ENCODE measurements at regions not wholly inside any gene's neighbourhood (a gene's known extent, or its start where the extent isn't known, plus 50 kb on each side); places are given as distances from the start of the nearest gene placed in this dataset.

DNA sequence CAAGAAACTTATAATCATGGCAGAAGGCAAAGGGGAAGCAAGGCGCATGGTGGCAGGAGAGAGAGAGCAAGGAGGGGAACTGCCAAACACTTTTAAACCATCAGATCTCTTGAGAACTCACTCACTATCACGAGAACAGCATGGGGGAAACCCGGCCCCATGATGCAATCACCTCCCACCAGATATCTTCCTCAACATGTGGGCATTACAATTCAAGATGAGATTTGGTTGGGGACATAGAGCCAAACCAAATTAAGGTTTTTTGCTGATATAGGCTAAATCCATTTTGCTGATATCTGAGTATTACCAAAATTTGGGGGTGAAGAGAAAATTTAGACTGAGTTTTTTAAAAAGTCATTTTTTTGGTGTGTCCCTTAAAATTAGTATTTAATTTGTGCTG, 54.9 kb upstream of the TMX1 start:
- no peaks in the 10 kb centered on the region for H3K36me3 ChIP-seq (ENCODE audit: insufficient read depth, low read length)
- ChIA-PET POLR2A (no interaction called here), CTCF (ENCODE audit: unreplicated experiment) (no interaction called here)
- no peaks in the 10 kb centered on the region for H3K4me1 ChIP-seq (ENCODE audit: insufficient read depth, low read length, poor library complexity, severe bottlenecking)
- TF ChIP-seq, protein P1, sequence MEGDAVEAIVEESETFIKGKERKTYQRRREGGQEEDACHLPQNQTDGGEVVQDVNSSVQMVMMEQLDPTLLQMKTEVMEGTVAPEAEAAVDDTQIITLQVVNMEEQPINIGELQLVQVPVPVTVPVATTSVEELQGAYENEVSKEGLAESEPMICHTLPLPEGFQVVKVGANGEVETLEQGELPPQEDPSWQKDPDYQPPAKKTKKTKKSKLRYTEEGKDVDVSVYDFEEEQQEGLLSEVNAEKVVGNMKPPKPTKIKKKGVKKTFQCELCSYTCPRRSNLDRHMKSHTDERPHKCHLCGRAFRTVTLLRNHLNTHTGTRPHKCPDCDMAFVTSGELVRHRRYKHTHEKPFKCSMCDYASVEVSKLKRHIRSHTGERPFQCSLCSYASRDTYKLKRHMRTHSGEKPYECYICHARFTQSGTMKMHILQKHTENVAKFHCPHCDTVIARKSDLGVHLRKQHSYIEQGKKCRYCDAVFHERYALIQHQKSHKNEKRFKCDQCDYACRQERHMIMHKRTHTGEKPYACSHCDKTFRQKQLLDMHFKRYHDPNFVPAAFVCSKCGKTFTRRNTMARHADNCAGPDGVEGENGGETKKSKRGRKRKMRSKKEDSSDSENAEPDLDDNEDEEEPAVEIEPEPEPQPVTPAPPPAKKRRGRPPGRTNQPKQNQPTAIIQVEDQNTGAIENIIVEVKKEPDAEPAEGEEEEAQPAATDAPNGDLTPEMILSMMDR (conservative IDR thresholded peaks at IDR 0.05; ENCODE audit: low read length) = no peak
- TF ChIP-seq EZH2phosphoT487 (IDR thresholded peaks at IDR 0.05; ENCODE audit: borderline replicate concordance, low read depth, low read length) = no peak
- H3K27ac ChIP-seq (ENCODE audit: low read depth, low read length, poor library complexity, severe bottlenecking) = no peak overlapping the region
- no peak overlapping the region for H2AFZ ChIP-seq (ENCODE audit: low read length)
- no peaks in the 10 kb centered on the region for H3K9me2 ChIP-seq (ENCODE audit: insufficient read depth, low read length)
- intact Hi-C loops (cut with micrococcal nuclease; ENCODE audit: unreplicated experiment) = no loop called here
- no peaks in the 10 kb centered on the region for H4K20me1 ChIP-seq (ENCODE audit: insufficient read depth, low read length)
- no peaks in the 10 kb centered on the region for H3K9me3 ChIP-seq (ENCODE audit: low read length)
- H3K4me2 ChIP-seq (ENCODE audit: low read length) = no peak overlapping the region
- DNase-seq (ENCODE audit: low spot score) = no peak
- no peak overlapping the region for H3K4me3 ChIP-seq (ENCODE audit: low read depth, low read length, poor library complexity, severe bottlenecking)
- no TSS peak for BruUV-seq (replicated peaks)
- H3K79me2 ChIP-seq (ENCODE audit: insufficient read depth, low read depth, low read length) = no peaks in the 10 kb centered on the region

- Histone ChIP-seq H3K4me1 (ENCODE audit: insufficient read depth, low read length, poor library complexity, severe bottlenecking) (no peaks in the 10 kb centered on the region), H3K4me3 (ENCODE audit: low read depth, low read length, poor library complexity, severe bottlenecking) (no peak overlapping the region), H3K79me2 (ENCODE audit: insufficient read depth, low read depth, low read length) (no peaks in the 10 kb centered on the region), H4K20me1 (ENCODE audit: insufficient read depth, low read length) (no peaks in the 10 kb centered on the region), H2AFZ (ENCODE audit: low read length) (no peak overlapping the region), H3K27ac (ENCODE audit: low read depth, low read length, poor library complexity, severe bottlenecking) (no peak overlapping the region), H3K4me2 (ENCODE audit: low read length) (no peak overlapping the region), H3K36me3 (ENCODE audit: insufficient read depth, low read length) (no peaks in the 10 kb centered on the region), H3K9me3 (ENCODE audit: low read length) (no peaks in the 10 kb centered on the region), H3K9me2 (ENCODE audit: insufficient read depth, low read length) (no peaks in the 10 kb centered on the region)
- intact Hi-C loops (cut with micrococcal nuclease; ENCODE audit: unreplicated experiment) = no loop called here
- POLR2A ChIA-PET = no interaction called here
- TF ChIP-seq EZH2phosphoT487 (IDR thresholded peaks at IDR 0.05; ENCODE audit: borderline replicate concordance, low read depth, low read length) = no peak
- TF ChIP-seq, protein P1 (conservative IDR thresholded peaks at IDR 0.05; ENCODE audit: low read length) = no peak
- BruUV-seq (replicated peaks) = no TSS peak
- CTCF ChIA-PET (ENCODE audit: unreplicated experiment) = no interaction called here
- DNase-seq (ENCODE audit: low spot score) = no peak
Measured at GRCh38 chr14:51185754-51186153, 54.3 kb upstream of the TMX1 start.

- Histone ChIP-seq H3K4me3 (ENCODE audit: low read depth, low read length, poor library complexity, severe bottlenecking) (no peak overlapping the region), H4K20me1 (ENCODE audit: insufficient read depth, low read length) (no peaks in the 10 kb centered on the region), H3K36me3 (ENCODE audit: insufficient read depth, low read length) (no peaks in the 10 kb centered on the region), H3K9me2 (ENCODE audit: insufficient read depth, low read length) (no peaks in the 10 kb centered on the region), H3K79me2 (ENCODE audit: insufficient read depth, low read depth, low read length) (no peaks in the 10 kb centered on the region), H3K27ac (ENCODE audit: low read depth, low read length, poor library complexity, severe bottlenecking) (no peak overlapping the region), H3K4me1 (ENCODE audit: insufficient read depth, low read length, poor library complexity, severe bottlenecking) (no peaks in the 10 kb centered on the region), H3K9me3 (ENCODE audit: low read length) (no peaks in the 10 kb centered on the region), H2AFZ (ENCODE audit: low read length) (no peak overlapping the region), H3K4me2 (ENCODE audit: low read length) (no peak overlapping the region)
- ChIA-PET CTCF (ENCODE audit: unreplicated experiment) (no interaction called here), POLR2A (no interaction called here)
- TF ChIP-seq, protein P1 (conservative IDR thresholded peaks at IDR 0.05; ENCODE audit: low read length) = no peak
- TF ChIP-seq EZH2phosphoT487 (IDR thresholded peaks at IDR 0.05; ENCODE audit: borderline replicate concordance, low read depth, low read length) = no peak
- no peak for DNase-seq (ENCODE audit: low spot score)
- BruUV-seq (replicated peaks) = no TSS peak
- intact Hi-C loops (cut with micrococcal nuclease; ENCODE audit: unreplicated experiment) = no loop called here
Measured at GRCh38 chr14:51188566-51189185, 51.4 kb upstream of the TMX1 start.

All from OCI-LY7 (cell line).